Gastroesophageal sphincter (tissue), 3 donors: ENCODE measurements at regions not wholly inside any gene's neighbourhood (a gene's known extent, or its start where the extent isn't known, plus 50 kb on each side); places are given as distances from the start of the nearest gene placed in this dataset.

Experiments used
- CTCF ChIP-seq, 4 experiments: fragments of 200-600 bp in 2 of 4; fragments of 450-650 bp in 2 of 4; sonication (generic) in 1 of 4; IDR thresholded peaks; one replicate each; pipeline ENCODE4 v1.5.1; 2017 to 2019; ENCODE audit warnings: antibody characterized with exemption in 4 of 4, mild to moderate bottlenecking in 2 of 4, moderate library complexity in 2 of 4
- EP300 ChIP-seq: sonication (generic); formaldehyde crosslinking; IDR thresholded peaks from one replicate; pipeline ENCODE4 v1.6.1; 2017; ENCODE audit warnings: antibody characterized with exemption, mild to moderate bottlenecking
- POLR2A ChIP-seq, 2 donors: fragments of 450-650 bp; IDR thresholded peaks; one replicate each; pipeline ENCODE4 v1.6.1; 2017; ENCODE audit warnings: antibody characterized with exemption in 2 of 2, mild to moderate bottlenecking in 2 of 2, moderate library complexity in 1 of 2
- POLR2AphosphoS5 ChIP-seq: sonication (generic); formaldehyde crosslinking; IDR thresholded peaks from one replicate; pipeline ENCODE4 v1.6.1; 2017; ENCODE audit warnings: antibody characterized with exemption

GRCh38 chr6:44742828-44743372 is 355.4 kb downstream of the CDC5L start:
- TF ChIP-seq EP300 (no peak), CTCF (IDR thresholded peaks at IDR 0.05) (no peak), POLR2A (IDR thresholded peaks at IDR 0.05) (no peak), POLR2AphosphoS5 (no peak)
